ENCODE measurements at regions not wholly inside any gene's neighbourhood (a gene's known extent, or its start where the extent isn't known, plus 50 kb on each side); places are given as distances from the start of the nearest gene placed in this dataset.

DNA sequence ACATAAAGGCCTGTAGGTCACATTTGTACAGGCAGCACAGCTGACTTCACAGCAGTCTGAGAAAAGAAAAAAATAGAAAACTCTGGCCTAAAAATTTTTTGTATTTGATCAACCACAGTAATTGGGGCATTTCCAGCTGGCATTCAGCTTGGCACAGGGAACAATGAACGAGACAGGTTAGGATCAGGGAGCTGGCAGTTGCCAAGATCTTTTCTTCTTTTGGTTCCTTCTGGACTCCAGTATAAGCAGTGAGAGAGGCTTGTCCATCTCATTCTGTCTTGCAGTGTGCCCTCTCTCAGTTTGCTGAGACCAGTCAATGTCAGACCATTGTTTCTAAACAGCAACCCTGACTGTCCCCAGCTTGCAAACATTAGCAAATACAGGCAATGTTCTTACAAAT is 601.1 kb downstream of the TLR4 start:
- no peak for DNase-seq (ENCODE audit: low spot score)

DNA sequence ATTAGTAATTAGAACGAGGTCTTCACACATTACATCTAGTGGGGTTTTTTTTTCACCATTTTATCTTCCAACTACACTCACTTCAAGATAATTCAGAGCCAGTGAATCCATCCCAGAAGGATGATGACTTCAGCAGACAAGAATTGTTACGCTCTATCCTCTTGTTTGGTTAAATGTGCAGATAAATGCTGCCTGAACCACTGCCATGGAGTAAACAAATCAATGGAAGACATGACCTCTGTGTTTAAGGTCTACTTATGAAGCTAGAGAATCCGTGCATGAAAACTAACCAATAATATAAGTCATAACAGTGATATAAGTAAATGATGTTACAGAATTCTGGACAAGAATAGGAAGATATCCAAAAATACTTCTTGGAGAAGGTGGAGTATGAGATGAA is 602.6 kb downstream of the TLR4 start:
- no peak for DNase-seq (ENCODE audit: low spot score)

DNA sequence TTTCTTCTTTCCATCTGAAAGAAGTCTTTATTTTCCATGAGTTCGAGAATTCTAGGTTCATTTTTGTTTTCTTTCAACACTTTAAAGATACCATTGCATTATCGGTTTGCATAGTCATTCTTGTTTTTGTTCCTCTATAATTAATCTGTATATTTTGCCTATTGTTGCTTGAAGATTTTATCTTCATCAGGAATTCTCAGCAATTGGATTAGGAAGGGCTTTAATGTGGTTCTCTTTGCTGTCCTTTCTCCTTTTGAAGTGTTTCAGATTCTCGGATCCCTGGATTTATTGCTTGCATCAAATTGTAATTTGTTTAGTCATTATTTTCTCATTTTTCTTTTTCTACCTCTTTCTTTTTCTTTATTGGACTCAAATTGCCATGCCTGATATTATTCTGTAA is 609.8 kb downstream of the TLR4 start:
- DNase-seq (ENCODE audit: low spot score), result no peak

DNA sequence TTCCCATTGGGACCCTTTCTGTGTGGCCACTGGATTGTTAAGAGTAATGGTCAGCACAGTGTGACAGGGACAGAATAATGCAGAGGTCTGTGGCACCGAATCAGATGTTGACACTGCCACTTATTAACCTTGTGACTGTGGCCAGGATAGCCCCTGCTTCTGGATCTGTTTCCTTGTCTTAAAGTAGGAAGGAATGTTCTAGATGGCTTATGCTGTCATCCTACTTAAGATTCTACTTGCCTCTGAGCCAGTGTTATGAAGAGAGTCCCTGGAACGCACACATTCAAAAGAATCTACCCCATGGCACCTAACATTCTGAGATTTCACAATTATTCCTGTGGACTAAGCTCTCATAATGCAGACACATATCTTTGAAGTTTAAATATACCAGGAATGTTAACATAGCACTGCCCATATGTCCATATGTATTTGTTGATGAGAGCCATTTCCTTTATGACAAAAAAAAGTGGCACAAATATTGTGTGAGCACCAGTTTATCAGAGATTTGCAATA is 612.7 kb downstream of the TLR4 start:
- DNase-seq (ENCODE audit: low spot score), result no peak

DNA sequence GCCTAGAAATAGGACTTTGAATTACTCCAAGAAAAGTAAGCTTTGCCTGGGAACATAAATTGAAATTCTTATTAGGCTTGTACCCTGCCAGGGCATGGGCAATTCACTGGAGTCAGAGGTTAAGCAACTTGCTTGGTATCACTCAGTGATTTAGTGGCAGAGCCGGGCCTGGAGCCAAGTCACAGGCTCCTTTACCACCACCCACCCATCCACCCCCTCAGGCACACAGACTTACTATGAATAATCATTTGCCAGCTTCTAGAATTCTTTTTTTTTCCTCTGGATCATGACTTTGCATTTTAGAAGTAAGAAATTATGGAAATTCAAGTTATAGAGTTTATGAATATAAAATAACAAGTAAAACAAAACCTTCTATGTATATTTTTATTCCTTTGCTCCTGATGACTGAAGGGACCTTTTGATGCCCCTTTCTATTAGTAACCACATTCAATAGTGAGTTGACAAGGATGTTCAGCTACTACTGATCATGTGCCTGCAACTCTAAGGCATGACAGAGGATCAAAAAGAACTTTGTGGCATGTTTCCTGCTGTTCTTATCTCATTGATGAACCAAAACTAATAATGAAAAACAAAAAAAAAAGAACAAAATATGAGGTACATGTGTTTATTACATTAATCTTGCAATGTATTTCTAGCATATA is 614.7 kb downstream of the TLR4 start:
- no peak for DNase-seq (ENCODE audit: low spot score)

GRCh38 chr9:118321788-118322187 is 617.6 kb downstream of the TLR4 start:
- no peak for DNase-seq (ENCODE audit: low spot score)

GRCh38 chr9:118324706-118325105 is 620.5 kb downstream of the TLR4 start:
- no peak for DNase-seq (ENCODE audit: low spot score)

GRCh38 chr9:118325757-118326156 is 621.6 kb downstream of the TLR4 start:
- no peak for DNase-seq (ENCODE audit: low spot score)

DNA sequence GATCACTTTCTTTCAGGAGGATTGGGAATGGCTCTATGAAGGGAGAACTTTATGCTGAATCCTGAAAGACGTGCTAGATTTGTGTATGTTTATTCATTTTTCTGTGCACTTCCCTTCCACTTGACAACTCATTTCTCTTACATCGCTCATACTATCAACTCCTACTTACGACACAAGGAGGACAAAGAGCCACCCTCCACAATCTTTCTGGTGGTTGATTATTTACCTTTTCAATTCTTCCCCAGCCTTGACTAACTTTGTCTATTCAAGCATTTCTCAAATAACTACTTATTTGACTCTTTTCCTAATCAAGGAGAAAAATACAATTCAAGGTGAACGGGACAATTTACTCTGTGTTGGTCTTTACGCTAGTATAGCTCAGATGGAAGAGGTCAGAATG is 622.1 kb downstream of the TLR4 start:
- DNase-seq (ENCODE audit: low spot score), result no peak

- no peak for DNase-seq (ENCODE audit: low spot score)
Measured at GRCh38 chr9:118330191-118330986, 626.2 kb downstream of the TLR4 start.

- DNase-seq (ENCODE audit: low spot score), result no peak
Measured at GRCh38 chr9:118331622-118332045, 627.4 kb downstream of the TLR4 start.

DNA sequence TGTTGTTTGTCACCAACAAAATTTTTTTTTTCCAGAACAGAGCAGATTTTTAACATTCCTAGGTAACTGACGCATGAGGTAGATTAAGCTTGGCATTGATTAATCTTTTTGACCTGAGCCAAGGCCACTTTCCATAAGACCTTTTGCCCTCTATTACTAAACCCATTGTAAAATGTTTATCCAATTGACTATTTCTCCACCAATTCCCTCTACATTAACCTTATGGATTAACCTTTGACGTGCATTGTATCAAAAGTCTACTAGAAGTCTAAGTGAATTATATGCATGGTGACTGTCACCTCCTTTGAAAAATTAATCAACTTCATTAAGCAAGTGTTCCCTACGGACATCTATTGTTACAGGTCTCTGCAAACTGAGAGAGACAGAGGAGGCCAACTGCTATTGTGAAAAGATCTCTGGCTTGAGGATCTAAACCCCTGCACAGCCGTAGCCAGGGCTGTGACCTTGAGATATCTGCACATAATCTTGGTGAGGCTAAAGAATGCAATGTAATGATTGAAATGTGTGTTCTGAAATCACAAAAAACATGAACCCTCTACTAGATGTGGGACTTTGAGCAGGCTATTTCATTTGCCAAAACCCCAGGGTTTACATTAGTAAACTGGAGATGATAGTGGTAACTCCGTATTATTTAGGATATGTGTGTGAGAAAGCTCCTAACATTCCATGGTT is 632.2 kb downstream of the TLR4 start:
- no peak for DNase-seq (ENCODE audit: low spot score)

DNA sequence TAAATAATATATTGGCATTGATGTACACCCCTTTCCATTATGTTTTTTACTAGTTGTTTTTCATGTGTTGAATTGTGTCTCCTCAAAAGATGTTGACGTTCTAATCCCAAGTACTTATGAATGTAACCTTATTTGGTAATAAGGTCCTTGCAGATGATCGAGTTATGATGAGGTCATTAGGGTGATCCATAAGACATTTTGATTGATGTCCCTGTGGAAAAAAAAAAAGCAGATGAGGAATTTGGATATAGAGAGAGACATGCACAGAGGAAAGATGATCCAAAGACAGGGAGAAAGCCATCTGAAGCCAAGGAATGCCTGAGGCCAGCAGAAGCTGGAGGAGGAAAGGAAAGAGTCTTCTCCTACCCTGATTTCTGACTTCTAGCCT is 632.7 kb downstream of the TLR4 start:
- no peak for DNase-seq (ENCODE audit: low spot score)

DNA sequence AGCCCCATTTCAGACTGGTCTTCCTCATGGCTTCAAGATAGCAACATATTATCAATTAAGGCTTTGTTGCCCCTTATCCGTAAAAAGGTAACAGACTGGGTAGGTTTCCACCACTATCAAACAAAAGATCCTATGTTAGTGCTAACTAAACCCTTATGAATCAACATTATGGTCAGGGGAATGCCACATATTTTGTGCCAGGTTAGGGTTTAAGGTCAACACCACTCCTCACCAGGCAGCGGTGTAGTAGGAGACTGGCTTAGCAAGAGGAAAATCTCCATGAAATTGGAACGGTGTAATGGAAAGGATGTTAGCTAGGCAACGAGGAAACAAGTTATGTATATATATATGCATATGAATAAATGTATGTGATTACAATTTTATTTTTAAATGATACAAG is 655.8 kb downstream of the TLR4 start:
- DNase-seq (ENCODE audit: low spot score), result no peak

GRCh38 chr9:118362123-118362522 is 657.9 kb downstream of the TLR4 start:
- no peak for DNase-seq (ENCODE audit: low spot score)

DNA sequence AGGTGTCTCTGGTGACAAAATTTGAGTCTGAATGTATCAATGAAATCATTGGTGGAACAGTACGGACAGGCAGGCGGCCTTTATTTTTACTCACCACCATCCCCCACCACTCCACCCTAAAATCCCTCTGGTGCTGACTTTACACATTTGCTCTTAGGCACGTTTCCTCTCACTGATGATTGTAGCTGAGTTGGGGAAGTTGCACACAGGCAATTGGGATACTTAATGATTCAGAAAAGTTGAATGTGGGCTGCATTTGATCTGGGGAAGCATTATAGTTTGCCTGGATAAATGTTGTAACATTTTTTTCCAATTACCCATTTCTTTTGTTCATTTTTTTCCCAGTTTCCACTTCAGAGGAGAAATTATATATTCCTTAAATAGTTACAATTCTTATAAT is 658.4 kb downstream of the TLR4 start:
- no peak for DNase-seq (ENCODE audit: low spot score)

DNA sequence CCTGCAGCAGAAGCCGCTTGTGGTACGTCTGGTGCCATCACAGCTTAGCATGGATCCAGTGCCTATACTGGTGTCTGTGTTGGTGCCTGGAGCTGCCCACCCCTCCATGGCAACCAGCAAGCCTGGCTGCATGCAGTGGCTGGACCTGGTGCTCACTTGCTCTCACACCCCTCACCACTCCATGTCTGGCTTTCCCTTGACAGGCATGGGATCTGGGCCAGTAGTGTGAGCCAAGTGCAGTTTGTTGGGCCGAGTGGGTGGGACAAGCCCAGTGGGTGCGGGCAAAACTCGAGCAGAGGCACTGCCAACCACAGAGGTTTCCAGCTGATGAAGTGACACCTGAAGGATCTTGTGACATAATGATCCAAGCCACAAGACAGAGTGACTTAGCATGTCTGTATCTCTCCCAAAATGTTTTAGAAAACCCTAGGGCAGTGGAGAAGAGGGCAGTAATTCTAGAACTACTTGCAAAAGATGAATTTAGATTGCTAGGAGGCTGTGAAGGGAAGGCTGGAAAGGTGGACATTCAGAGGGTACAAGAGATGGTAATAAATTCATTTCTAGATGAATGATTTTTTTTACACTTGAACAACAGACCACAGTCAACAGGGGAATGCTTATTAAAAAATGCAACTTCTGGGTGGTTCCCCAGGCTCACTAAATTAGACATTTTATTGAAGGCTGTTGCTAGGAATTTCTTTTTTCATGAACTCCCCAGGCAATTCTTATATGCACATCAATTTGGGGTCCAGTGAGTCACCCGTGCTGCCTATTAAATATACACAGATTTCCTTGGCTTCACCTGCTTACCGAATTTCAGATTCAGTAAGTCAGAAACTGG is 660.3 kb downstream of the TLR4 start:
- DNase-seq (ENCODE audit: low spot score), result no peak

DNA sequence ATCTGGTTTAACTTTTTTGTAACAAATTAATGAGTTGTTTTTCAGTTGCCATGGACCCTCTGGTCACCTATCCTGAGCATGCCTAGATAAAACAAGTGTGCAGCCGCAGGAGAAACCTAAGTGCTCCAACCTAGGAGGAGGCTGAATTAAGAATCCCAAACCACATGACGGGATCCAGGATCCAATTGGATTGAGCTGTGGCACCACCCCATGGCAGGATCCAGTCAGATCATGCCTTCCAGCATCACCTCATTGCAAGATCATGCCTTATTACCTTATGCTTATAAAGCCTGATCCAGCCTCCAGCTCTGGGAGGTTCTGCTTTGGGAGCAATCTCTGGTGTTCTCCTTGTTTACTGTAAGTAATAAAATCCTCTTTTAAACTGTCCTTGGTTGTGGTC is 662.0 kb downstream of the TLR4 start:
- DNase-seq (ENCODE audit: low spot score), result no peak

DNA sequence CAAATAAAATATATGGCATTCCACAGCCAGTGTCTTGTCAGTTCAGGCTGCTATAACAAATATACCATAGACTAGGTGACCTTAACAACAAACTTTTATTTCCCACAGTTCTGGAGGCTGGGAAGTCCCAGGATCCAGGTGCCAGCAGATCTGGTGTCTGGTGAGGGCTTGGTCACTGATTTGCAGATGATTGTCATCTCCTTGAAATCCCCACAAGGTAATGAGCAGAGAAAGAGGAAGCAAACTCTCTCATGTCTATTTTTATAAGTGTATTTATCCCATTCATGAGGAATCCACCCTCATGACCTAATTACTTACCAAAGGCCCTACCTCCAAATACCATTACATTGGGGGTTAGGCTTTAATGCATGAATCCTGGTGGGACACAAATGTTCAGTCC is 663.2 kb downstream of the TLR4 start:
- DNase-seq (ENCODE audit: low spot score), result no peak

DNA sequence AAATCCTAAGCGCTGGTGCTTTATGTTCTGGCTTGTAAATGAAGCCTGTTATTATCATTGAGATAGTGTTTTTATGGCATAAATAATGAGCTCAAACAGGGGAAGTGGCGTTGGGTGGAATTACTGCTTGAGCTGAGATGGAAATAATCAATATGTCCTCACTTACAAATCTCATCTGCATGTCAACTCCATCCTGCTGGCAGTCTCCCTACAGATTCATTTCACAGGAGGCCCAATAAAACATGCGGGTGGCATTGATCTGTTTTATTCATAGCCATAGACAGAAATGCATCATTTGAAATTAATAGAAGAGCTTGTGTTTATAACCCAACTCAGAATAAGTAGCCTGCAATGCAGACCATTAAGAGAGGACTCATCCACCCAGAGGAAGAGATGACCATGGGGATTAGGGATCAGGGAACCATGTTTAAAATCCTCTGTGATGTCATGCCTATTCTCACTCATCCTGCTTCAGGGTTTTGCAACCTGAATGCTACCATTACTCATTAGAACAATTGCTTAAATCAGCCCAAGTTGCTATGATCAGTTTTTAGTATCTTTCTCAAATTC is 680.4 kb downstream of the TLR4 start:
- DNase-seq (ENCODE audit: low spot score), result no peak

GRCh38 chr9:118395415-118395814 is 691.2 kb downstream of the TLR4 start:
- DNase-seq (ENCODE audit: low spot score), result no peak

- no peak for DNase-seq (ENCODE audit: low spot score)
Measured at GRCh38 chr9:118401546-118401945, 697.3 kb downstream of the TLR4 start.
